ENCODE measurements at regions not wholly inside any gene's neighbourhood (a gene's known extent, or its start where the extent isn't known, plus 50 kb on each side); places are given as distances from the start of the nearest gene placed in this dataset.

DNA sequence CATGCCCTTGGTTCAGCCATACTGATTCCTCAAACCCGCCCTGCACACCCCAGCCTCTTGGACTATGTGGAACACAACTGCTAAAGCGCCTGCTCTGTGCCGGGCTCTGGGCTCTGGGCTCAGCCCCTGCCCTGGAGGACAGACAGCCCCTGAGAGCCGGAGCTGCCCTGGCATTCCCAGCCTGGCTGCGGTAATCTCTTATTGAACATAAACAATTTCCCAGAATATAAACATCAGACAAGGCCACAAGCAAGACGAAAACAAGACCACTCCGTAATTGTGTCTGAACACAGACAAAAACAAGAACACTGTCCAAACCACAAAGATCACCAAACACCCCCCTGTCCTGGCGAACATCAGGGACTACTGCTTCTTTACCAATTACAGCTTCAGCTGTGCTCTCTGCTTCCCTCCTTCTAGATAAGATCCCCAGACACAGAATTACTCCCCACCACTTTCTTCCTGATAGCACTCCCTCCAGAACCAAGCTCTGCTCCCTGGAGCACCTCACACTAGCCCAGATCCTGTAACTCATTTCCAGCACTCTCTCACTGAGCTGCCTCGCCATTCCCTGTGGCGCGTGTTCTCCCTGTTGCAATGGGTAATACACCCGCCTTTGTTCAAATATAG, 57.1 kb upstream of the TLE3 start:
- TF ChIP-seq POLR2AphosphoS5 (IDR thresholded peaks at IDR 0.05; ENCODE audit: low read depth, low read length) = no peak
- TF ChIP-seq, protein P1, sequence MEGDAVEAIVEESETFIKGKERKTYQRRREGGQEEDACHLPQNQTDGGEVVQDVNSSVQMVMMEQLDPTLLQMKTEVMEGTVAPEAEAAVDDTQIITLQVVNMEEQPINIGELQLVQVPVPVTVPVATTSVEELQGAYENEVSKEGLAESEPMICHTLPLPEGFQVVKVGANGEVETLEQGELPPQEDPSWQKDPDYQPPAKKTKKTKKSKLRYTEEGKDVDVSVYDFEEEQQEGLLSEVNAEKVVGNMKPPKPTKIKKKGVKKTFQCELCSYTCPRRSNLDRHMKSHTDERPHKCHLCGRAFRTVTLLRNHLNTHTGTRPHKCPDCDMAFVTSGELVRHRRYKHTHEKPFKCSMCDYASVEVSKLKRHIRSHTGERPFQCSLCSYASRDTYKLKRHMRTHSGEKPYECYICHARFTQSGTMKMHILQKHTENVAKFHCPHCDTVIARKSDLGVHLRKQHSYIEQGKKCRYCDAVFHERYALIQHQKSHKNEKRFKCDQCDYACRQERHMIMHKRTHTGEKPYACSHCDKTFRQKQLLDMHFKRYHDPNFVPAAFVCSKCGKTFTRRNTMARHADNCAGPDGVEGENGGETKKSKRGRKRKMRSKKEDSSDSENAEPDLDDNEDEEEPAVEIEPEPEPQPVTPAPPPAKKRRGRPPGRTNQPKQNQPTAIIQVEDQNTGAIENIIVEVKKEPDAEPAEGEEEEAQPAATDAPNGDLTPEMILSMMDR (IDR thresholded peaks at IDR 0.05; ENCODE audit: control extremely low read depth in 1 of 3, insufficient read depth in 1 of 3, low read depth in 1 of 3, low read length in 3 of 3) = no peak

All from H1 (cell line).